Eye (tissue), 1 donor: ENCODE measurements at regions not wholly inside any gene's neighbourhood (a gene's known extent, or its start where the extent isn't known, plus 50 kb on each side); places are given as distances from the start of the nearest gene placed in this dataset.

Experiments used
- DNase-seq: peaks from one replicate; pipeline ENCODE4 v3.0.0-alpha.2; 2015

- no peak for DNase-seq
These were observed 522.9 kb downstream of the TMEM182 start for GRCh38 chr2:103284750-103285149.

DNA sequence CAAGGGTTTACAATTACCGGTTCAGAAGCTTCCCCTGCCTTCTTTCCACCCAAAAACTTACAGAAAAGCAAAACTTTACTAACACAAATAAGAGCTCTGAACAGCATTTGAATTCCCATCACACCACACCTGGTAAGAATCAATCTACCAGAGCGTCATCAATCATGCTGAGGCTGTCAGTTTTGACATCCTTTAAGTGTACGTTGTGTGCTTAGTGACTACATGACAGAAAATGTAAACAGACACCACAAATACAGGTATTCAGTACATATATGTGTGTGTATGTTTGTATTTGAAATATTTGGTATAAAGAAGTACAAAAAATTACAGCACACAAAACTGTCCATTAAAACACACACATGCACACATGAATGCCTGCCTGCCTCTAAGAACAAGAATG is 523.5 kb downstream of the TMEM182 start:
- DNase-seq = no peak

- DNase-seq = no peak
These were observed 525.9 kb downstream of the TMEM182 start for GRCh38 chr2:103287746-103288145.

DNA sequence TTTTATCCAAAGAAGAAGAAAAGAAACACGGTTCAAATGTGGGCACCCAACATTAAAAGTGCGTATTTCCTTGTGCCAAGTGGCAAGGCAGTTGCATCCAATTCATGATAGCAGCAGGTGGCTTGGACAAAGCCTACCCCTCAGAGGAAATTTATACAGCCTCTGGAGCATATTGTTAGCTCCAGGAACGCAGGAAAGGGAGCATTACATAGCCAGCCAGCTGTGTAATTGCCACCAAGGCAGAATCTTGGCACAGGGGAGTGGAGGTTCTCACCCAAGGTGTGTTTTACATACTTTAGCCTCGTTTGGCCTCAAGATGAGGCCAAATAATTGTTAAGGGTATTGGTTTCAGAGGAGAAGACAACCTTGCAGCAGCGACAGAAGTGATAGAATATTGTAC is 526.9 kb downstream of the TMEM182 start:
- DNase-seq = no peak

DNA sequence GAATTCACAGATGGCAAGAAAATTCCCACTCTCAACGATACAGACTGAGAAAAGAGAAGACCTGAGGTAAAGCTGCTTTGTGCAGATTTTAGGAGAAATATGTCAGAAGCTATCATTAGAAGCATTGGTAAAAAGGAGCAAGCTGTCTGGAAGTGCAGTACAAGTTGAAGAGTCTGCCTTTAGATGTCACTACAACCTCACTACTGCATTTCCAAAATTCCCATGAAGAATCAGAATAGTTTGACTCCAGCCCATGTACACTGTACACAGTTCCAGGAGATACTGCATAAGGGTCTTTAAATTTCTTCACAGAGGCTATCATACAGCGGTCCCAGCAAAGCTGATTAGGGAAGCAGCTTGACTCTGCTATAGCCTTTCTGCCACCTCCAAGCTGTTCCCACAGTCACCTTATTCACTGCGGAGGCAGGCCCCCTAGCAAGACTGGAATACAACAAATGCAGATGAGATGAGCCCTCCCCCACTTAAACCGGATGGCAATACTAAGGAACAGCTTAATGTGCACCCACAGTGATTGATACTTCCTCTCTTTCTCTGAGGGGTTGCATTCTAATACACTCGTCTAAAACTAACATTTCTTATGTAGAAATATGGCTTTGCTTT is 527.4 kb downstream of the TMEM182 start:
- peak; percentile 72 for DNase-seq

GRCh38 chr2:103292573-103292972 is 530.7 kb downstream of the TMEM182 start:
- DNase-seq = no peak

- DNase-seq = peak; percentile 49
These were observed 531.4 kb downstream of the TMEM182 start for GRCh38 chr2:103293067-103293741.

DNA sequence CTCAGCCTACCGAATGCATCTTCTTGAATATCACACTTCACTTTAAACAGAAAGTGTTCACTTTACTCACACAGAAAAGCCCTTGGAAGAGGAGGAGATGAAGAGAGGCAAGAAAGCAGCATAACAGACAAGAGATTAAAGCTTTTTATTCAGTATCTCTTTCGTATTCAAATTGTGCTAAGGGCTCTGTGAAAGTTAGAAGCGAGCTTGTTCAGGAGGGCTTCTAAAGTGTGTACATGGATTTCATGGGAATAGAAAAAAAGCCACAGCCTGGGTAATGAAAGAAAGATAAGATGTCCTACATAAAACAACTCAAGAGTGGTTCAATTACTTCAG is 531.9 kb downstream of the TMEM182 start:
- no peak for DNase-seq

GRCh38 chr2:103294420-103294819 is 532.6 kb downstream of the TMEM182 start:
- no peak for DNase-seq

DNA sequence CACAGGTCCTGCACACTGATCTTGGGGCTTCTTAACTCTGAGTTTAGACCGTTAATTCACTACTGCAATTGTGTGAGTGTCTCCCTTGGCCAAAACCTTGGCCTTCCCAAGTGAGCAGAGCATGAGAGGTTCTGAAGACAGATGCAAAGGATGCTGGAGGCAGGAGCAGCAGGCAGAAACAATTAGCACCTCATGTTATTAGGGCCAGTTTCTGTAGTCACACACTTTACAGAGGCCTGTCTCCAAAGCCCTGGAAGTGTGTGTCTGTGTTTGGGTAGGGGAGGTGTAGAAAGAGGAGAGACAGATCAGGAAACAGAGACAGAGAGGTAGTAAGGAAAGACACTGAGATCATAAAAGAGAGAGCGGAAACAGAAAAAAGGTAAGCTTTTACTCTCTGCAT is 533.8 kb downstream of the TMEM182 start:
- no peak for DNase-seq

GRCh38 chr2:103324671-103325070 is 562.8 kb downstream of the TMEM182 start:
- no peak for DNase-seq

GRCh38 chr2:103327386-103327785 is 565.6 kb downstream of the TMEM182 start:
- DNase-seq = peak; percentile 18

DNA sequence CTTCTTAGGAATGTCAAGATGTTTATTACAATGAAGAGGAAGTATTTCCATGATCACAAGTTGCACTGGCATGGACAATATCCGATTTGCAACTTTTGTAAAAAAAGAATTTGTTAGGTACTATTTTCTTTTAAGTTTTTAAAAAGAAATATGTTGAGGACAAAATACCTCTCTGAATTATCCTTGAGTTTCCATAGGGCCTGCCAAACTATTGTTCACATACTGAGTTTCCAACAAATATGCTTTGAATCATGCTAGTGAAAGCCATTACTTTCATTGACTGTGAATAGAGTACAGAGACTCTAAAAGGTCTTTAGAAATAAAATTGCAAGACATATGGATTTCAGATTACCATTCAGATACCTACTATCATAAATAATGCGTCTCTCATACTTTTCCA is 566.1 kb downstream of the TMEM182 start:
- peak; percentile 16 for DNase-seq

DNA sequence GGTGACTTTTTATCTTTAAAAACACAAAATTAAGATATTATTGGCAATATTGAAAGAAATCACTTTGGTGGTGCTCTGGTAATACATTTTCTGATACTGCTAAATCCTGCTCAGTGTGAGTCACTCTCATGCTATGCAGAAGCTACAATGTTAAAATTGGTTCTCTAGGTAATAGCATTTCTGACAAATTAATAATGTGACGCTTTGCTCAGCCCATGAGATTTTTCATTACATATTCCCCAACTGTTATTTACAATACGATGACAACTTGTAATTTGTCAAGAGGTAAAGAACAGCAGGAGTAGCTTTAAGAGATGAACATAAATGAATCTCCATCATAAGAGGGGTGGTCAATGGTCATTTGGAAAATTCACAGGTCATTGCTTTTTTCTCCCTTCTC is 573.6 kb downstream of the TMEM182 start:
- no peak for DNase-seq

DNA sequence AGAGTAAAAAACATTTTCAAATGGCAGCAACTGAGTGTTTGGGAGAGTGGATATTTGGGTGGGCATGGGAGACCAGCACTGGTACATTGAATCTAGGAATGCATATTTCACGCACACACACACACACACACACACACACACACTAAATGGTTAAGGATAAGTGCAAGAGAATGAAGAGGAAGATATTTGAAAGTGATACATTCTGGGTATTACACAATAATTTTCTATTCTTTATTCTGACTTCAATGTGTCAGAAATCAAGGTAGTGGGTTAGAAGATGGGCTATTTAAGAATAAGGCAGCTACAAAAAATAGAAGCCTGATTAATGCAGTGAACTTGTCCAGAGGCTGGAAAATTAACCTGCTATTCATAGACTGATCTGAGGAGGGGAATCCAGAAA is 577.0 kb downstream of the TMEM182 start:
- no peak for DNase-seq

DNA sequence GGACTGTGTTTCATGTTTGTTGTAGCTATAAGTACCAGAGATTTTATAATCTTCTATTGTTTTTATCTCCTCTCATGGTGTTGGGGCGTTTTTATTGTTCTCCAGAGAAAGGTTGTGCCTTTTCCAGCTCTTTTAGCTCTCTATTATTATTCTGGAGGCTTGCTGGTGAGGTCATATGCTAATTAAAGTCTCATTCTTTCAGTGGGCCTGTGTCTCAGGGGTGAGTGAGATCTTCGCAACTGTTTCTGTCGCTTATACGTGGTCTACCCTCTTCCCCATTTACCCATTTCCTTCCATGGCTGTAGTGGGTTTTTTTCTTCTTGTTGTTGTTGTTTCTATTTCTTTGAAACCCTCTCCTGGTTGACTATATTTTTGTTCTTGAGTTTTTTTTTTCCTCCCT is 584.9 kb downstream of the TMEM182 start:
- no peak for DNase-seq

DNA sequence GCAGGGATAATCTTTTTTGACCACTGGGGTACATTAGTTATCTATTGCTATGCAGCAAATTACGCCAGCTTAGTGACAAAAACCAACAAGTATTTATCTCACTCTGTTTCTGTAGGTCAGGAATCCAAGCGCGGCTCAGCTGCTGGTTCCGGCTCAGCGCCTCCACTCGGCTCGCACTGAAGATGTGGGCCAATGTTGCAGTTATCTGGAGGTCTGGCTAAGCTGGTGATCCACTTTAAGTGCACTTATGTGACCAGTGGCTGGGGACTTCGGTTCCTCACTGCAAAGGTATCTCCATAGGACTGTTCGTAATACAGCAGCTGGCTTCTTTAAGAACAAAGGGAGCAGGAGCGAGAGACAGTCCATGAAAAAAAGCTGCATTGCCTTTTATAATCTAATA is 591.9 kb downstream of the TMEM182 start:
- peak; percentile 61 for DNase-seq

- DNase-seq = no peak
These were observed 593.5 kb downstream of the TMEM182 start for GRCh38 chr2:103355287-103355686.

DNA sequence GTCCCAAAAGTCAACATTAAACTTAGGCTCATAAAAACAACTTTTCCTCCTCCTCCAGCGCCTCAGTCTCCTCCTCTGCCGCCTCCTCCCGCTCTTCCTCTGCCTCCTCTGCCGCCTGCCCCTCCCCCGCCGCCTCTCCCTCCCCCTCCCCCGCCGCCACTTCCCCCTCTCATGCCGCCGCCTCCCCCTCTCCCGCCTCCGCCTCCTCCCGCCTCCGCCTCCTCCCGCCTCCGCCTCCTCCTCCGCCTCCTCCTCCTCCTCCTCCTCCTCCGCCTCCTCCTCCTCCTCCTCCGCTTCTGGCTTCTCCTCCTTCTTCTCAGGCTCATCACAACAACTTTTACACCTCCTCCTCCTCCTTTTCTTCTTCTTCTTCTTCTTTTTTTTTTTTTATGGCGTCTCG is 599.9 kb downstream of the TMEM182 start:
- DNase-seq = no peak

- no peak for DNase-seq
These were observed 601.8 kb downstream of the TMEM182 start for GRCh38 chr2:103363639-103364038.

- peak; percentile 73 for DNase-seq
These were observed 602.3 kb downstream of the TMEM182 start for GRCh38 chr2:103364177-103364576.

DNA sequence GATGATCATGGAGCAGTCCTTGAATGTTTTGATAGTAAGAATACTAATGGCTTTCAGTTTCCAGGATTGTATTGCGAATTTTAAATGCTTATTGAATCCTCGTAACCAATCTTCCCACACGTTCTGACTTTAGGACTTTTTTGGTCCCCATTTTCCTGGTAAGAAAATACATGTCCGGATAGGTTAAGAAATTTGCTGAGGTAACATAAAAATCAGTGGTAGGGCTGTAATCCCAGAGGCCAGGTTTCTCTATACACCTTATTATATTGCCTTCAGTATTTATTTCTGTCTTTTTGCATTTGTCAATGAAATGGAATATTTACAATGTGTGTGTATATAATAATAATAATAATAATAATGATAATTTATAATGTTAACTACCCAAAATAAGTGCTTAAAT is 603.2 kb downstream of the TMEM182 start:
- no peak for DNase-seq

DNA sequence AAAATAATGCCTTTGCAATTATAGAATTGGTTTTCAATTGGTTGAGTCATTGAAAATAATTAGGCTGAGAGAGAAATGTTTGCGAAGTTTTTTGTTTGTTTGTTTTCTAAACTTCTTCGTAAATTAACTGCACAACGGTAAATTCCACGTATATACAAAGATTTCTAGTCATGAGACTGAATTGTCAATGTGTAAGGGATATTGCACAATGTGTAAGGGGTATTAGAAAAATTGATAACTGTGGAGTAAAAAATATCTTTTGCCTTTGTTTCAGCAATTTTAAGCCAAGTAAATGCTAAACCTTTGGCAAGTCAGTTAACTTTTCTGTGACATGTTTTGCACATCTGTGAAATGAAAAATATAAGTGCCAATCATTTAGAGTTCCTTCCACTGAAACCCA is 606.0 kb downstream of the TMEM182 start:
- no peak for DNase-seq

- no peak for DNase-seq
These were observed 621.7 kb downstream of the TMEM182 start for GRCh38 chr2:103383541-103383940.

GRCh38 chr2:103386872-103387271 is 625.0 kb downstream of the TMEM182 start:
- no peak for DNase-seq
